WTC11 (cell line): ENCODE measurements at regions not wholly inside any gene's neighbourhood (a gene's known extent, or its start where the extent isn't known, plus 50 kb on each side); places are given as distances from the start of the nearest gene placed in this dataset.

ENCODE experiments used
- ATAC-seq: fragments of 200-7000 bp; cut with Tn5 transposase; 2 replicates; pipeline ENCODE4 v1.10.0; 2021; ENCODE audit warnings: mild to moderate bottlenecking, moderate library complexity
- CTCF ChIA-PET: fragments of 300-600 bp; sonication (Branson Sonifier 250); formaldehyde crosslinking; loops from one replicate; lab custom pipeline; 2021; ENCODE audit warnings: antibody characterized with exemption; lab: Charles Lee
- POLR2A ChIA-PET: fragments of 350-600 bp; sonication (Branson Sonifier 250); formaldehyde crosslinking; loops from one replicate; lab custom pipeline; 2021; ENCODE audit warnings: antibody characterized with exemption; lab: Charles Lee
- DNase-seq: peaks from one replicate; pipeline ENCODE4 v3.0.0; 2021; ENCODE audit warnings: low spot score
- H3K27ac Mint-ChIP-seq: 2 replicates; pipeline ENCODE4 v1.8.0; 2021; ENCODE audit warnings: mixed read lengths
- H3K27me3 Mint-ChIP-seq: 2 replicates; pipeline ENCODE4 v1.8.0; 2021; ENCODE audit warnings: low read depth, mild to moderate bottlenecking, moderate library complexity, mixed read lengths
- H3K36me3 Mint-ChIP-seq: 2 replicates; pipeline ENCODE4 v1.8.0; 2021; ENCODE audit warnings: mixed read lengths
- H3K4me1 Mint-ChIP-seq: 2 replicates; pipeline ENCODE4 v1.8.0; 2022; ENCODE audit warnings: mixed read lengths
- H3K4me3 Mint-ChIP-seq: 2 replicates; pipeline ENCODE4 v1.8.0; 2021; ENCODE audit warnings: mild to moderate bottlenecking, moderate library complexity, mixed read lengths
- H3K9me3 Mint-ChIP-seq: 2 replicates; pipeline ENCODE4 v1.8.0; 2021; ENCODE audit warnings: mixed read lengths
- CTCF ChIP-seq: fragments of 200-600 bp; IDR thresholded peaks from 2 replicates; pipeline ENCODE4 v1.8.0; 2022; ENCODE audit warnings: antibody characterized with exemption
- ELF4 ChIP-seq: sonication (generic); formaldehyde crosslinking; IDR thresholded peaks from 2 replicates; pipeline ENCODE4 v1.8.1; 2022; ENCODE audit warnings: low read depth, mild to moderate bottlenecking, moderate library complexity, missing genetic modification reagents
- EMX1 ChIP-seq: fragments of 250-450 bp; sonication (Bioruptor Pico); IDR thresholded peaks from 2 replicates; pipeline ENCODE4 v1.8.0; 2021; ENCODE audit warnings: mild to moderate bottlenecking
- ETV6 ChIP-seq: sonication (generic); formaldehyde crosslinking; IDR thresholded peaks from 2 replicates; pipeline ENCODE4 v1.8.1; 2022; ENCODE audit warnings: mild to moderate bottlenecking, missing genetic modification reagents
- MLX ChIP-seq: sonication (generic); formaldehyde crosslinking; IDR thresholded peaks from 2 replicates; pipeline ENCODE4 v1.8.1; 2023; ENCODE audit warnings: mild to moderate bottlenecking, missing genetic modification reagents, moderate library complexity
- NR1H2 ChIP-seq: sonication (generic); formaldehyde crosslinking; IDR thresholded peaks from 2 replicates; pipeline ENCODE4 v1.9.0; 2021; ENCODE audit warnings: mild to moderate bottlenecking, moderate library complexity, missing genetic modification reagents
- PRDM15 ChIP-seq: sonication (generic); formaldehyde crosslinking; IDR thresholded peaks from 2 replicates; pipeline ENCODE4 v1.8.0; 2022; ENCODE audit warnings: missing genetic modification reagents
- PRRX2 ChIP-seq: fragments of 250-450 bp; sonication (Bioruptor Pico); IDR thresholded peaks from 2 replicates; pipeline ENCODE4 v1.8.0; 2021; ENCODE audit warnings: mild to moderate bottlenecking
- RELA ChIP-seq: sonication (generic); formaldehyde crosslinking; IDR thresholded peaks from 2 replicates; pipeline ENCODE4 v1.8.1; 2022; ENCODE audit warnings: missing genetic modification reagents, mild to moderate bottlenecking, borderline replicate concordance
- SP1 ChIP-seq: sonication (generic); formaldehyde crosslinking; conservative IDR thresholded peaks from 2 replicates; pipeline ENCODE4 v1.8.1; 2022; ENCODE audit warnings: missing genetic modification reagents
- TEAD1 ChIP-seq: sonication (generic); formaldehyde crosslinking; IDR thresholded peaks from 2 replicates; pipeline ENCODE4 v1.8.0; 2022; ENCODE audit warnings: mild to moderate bottlenecking, missing genetic modification reagents
- TP53 ChIP-seq: sonication (generic); formaldehyde crosslinking; IDR thresholded peaks from 2 replicates; pipeline ENCODE4 v1.8.1; 2023; ENCODE audit warnings: mild to moderate bottlenecking, missing genetic modification reagents
- ZBTB21 ChIP-seq: sonication (generic); formaldehyde crosslinking; IDR thresholded peaks from 2 replicates; pipeline ENCODE4 v1.8.1; 2023; ENCODE audit warnings: mild to moderate bottlenecking, missing genetic modification reagents, borderline replicate concordance
- ZNF317 ChIP-seq: sonication (generic); formaldehyde crosslinking; IDR thresholded peaks from 2 replicates; pipeline ENCODE4 v1.8.1; 2023; ENCODE audit warnings: low read depth, mild to moderate bottlenecking, moderate library complexity, missing genetic modification reagents, borderline replicate concordance
- ZNF423 ChIP-seq: fragments of 250-450 bp; sonication (Bioruptor Pico); IDR thresholded peaks from 2 replicates; pipeline ENCODE4 v2.1.2; 2022; ENCODE audit warnings: mild to moderate bottlenecking, moderate library complexity
- TF ChIP-seq, protein P1 (sequence below): sonication (generic); formaldehyde crosslinking; IDR thresholded peaks from 2 replicates; pipeline ENCODE4 v1.8.0; 2022; ENCODE audit warnings: mild to moderate bottlenecking, missing genetic modification reagents
- TF ChIP-seq, protein P2 (sequence below): sonication (generic); formaldehyde crosslinking; IDR thresholded peaks from 2 replicates; pipeline ENCODE4 v1.8.1; 2022; ENCODE audit warnings: low read depth, mild to moderate bottlenecking, moderate library complexity, missing genetic modification reagents, borderline replicate concordance
- TF ChIP-seq, protein P3 (sequence below): sonication (generic); formaldehyde crosslinking; IDR thresholded peaks from 2 replicates; pipeline ENCODE4 v1.8.1; 2023; ENCODE audit warnings: mild to moderate bottlenecking, missing genetic modification reagents, borderline replicate concordance

DNA sequence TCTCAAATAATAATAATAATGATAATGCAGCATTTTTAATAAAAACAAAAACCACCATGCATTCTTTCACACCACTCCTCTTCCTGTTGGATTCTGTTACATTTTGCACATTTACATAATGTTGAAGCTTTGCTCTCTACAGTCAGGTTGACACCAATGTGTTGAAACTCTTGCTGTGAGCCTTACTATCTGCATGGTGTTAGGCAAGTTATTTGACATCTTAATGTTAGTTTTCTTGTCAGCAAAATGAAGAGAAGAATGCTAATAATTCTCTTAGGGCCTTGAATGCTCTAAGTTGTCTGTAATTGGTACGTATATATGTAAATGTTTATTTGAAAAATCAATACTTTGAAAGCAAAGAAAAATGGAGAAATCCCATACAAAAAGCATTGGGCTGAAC lies 525.5 kb upstream of the PTGER4 start:
- TF ChIP-seq, protein P1, sequence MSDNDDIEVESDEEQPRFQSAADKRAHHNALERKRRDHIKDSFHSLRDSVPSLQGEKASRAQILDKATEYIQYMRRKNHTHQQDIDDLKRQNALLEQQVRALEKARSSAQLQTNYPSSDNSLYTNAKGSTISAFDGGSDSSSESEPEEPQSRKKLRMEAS: no peak
- TF ChIP-seq MLX (CRISPR knock-in tag) (no peak), ZBTB21 (CRISPR knock-in tag) (no peak), TEAD1 (CRISPR knock-in tag) (no peak), PRDM15 (CRISPR knock-in tag) (no peak), NR1H2 (CRISPR knock-in tag) (no peak), RELA (CRISPR knock-in tag) (no peak), CTCF (no peak), ELF4 (CRISPR knock-in tag) (no peak), ETV6 (CRISPR knock-in tag) (no peak), PRRX2 (CRISPR knock-in tag) (no peak), ZNF423 (CRISPR knock-in tag) (no peak), EMX1 (no peak), ZNF317 (CRISPR knock-in tag) (no peak), TP53 (no peak), SP1 (no peak)
- TF ChIP-seq, protein P2, sequence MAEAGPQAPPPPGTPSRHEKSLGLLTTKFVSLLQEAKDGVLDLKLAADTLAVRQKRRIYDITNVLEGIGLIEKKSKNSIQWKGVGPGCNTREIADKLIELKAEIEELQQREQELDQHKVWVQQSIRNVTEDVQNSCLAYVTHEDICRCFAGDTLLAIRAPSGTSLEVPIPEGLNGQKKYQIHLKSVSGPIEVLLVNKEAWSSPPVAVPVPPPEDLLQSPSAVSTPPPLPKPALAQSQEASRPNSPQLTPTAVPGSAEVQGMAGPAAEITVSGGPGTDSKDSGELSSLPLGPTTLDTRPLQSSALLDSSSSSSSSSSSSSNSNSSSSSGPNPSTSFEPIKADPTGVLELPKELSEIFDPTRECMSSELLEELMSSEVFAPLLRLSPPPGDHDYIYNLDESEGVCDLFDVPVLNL (CRISPR knock-in tag): no peak
- TF ChIP-seq, protein P3, sequence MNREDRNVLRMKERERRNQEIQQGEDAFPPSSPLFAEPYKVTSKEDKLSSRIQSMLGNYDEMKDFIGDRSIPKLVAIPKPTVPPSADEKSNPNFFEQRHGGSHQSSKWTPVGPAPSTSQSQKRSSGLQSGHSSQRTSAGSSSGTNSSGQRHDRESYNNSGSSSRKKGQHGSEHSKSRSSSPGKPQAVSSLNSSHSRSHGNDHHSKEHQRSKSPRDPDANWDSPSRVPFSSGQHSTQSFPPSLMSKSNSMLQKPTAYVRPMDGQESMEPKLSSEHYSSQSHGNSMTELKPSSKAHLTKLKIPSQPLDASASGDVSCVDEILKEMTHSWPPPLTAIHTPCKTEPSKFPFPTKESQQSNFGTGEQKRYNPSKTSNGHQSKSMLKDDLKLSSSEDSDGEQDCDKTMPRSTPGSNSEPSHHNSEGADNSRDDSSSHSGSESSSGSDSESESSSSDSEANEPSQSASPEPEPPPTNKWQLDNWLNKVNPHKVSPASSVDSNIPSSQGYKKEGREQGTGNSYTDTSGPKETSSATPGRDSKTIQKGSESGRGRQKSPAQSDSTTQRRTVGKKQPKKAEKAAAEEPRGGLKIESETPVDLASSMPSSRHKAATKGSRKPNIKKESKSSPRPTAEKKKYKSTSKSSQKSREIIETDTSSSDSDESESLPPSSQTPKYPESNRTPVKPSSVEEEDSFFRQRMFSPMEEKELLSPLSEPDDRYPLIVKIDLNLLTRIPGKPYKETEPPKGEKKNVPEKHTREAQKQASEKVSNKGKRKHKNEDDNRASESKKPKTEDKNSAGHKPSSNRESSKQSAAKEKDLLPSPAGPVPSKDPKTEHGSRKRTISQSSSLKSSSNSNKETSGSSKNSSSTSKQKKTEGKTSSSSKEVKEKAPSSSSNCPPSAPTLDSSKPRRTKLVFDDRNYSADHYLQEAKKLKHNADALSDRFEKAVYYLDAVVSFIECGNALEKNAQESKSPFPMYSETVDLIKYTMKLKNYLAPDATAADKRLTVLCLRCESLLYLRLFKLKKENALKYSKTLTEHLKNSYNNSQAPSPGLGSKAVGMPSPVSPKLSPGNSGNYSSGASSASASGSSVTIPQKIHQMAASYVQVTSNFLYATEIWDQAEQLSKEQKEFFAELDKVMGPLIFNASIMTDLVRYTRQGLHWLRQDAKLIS (CRISPR knock-in tag): no peak
- DNase-seq (no peak), ATAC-seq (no peak)
- Mint-ChIP-seq H3K27me3 (no peaks in the 10 kb centered on the region), H3K9me3 (peaks cover 5% of the 10 kb centered on the region), H3K36me3 (no peaks in the 10 kb centered on the region), H3K4me3 (no peak overlapping the region), H3K27ac (no peak overlapping the region), H3K4me1 (no peaks in the 10 kb centered on the region)
- CTCF ChIA-PET: no interaction called here
- POLR2A ChIA-PET: no interaction called here
